Right kidney (tissue), 1 donor: ENCODE measurements at regions not wholly inside any gene's neighbourhood (a gene's known extent, or its start where the extent isn't known, plus 50 kb on each side); places are given as distances from the start of the nearest gene placed in this dataset.
"Not testable (repeated sequence)": the region's sequence is repeated elsewhere in the genome, so short reads cannot be mapped to it uniquely, and the experiment has no call there.

Experiments used
- DNase-seq: peaks from one replicate; pipeline ENCODE4 v3.0.0-alpha.2; 2016

GRCh38 chr3:31294430-31295149, 238.1 kb upstream of the STT3B start:
- DNase-seq = no peak

GRCh38 chr3:31295150-31295765, 237.5 kb upstream of the STT3B start:
- DNase-seq = no peak

DNA sequence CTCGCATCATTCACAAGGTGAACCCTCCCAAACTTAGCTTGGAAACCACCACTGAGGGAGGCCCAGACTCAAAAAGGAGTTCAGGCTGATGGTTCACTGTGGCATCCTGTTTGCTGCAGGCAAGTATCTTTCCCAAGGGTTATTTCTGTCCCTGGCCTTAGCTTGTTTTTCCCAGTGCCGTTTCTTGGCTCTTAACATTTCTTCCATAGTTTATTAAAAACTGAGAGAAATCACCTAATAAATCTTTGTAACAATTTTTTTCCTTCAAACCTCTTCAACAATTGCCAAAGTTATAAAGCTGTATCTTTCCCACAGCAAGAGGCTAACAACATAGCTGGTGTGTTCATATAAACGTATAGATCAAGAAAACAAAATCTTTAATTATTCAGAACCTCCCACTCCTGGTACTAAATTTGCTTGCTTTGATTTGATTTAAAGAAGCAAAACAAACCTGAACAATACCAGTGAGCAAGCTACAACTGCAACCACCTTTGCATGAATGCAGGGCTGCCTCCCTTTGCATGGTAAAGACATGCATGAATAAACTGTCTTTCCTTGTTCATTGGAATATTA, 234.9 kb upstream of the STT3B start:
- no peak for DNase-seq

DNA sequence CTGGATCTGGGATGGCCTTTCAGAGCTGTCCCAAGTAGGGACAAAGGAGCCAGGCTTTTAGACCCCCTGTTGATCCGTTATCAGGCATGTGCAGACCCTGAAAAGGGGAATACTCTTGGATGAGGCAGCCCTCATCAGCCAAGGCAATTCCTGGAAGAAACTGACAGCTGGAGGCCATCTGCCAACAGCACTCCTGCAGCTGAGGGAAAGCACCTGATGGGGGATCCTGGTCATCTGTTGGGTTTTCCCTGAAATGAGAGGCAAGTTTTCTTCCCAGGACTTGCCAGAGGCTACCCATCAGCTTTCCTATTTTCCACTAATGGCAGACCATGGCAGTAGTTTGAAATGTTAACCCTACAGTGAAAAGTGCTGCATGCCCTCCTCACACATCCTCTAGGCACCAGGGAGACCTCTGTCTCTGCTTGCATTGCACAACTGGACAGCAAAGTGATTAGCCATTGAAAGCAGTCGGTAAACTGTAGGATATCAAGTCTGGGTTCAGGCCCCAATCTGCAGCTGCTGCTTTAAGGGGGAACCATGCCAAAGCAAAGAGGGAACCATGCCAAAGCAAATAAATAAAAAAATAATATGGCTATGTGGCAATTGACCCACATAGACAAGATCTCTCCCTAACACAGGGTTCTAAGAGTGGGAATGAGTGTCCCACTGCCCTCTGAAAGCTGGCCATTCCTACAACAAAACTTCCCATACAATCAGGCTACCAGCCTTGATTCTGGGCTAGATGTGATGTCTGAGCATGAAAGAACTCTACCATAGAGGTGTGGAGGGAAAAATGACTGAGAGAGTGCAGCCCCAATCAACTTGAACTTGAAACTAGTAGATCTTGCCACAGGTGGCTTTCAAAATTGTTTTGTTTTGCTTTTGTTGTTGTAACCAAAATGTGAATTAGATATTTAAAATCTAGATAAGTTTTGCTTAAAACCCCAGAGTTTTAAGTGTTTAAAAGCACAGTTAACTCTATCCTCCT, 232.0 kb upstream of the STT3B start:
- DNase-seq = no peak

DNA sequence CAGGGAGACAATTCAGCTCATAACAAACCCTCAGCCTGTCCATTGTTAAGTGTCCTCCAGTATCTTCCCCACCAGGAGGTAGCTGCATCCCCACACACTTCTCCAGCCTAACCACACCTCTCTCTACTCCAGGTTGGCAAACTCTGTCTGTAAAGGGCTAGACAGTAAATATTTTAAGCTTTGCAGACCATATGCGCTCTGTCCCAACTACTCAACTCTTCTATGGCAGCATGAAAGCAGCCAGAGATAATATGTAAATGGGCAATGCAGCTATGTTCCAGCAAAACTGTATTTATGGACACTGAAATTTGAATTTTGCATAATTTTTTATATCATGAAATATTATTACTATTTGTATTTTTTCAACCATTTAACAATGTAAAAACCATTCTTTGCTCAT, 230.4 kb upstream of the STT3B start:
- no peak for DNase-seq

- no peak for DNase-seq
Observed at GRCh38 chr3:31305340-31305739, 227.4 kb upstream of the STT3B start.

GRCh38 chr3:31307131-31307785, 225.5 kb upstream of the STT3B start:
- no peak for DNase-seq

DNA sequence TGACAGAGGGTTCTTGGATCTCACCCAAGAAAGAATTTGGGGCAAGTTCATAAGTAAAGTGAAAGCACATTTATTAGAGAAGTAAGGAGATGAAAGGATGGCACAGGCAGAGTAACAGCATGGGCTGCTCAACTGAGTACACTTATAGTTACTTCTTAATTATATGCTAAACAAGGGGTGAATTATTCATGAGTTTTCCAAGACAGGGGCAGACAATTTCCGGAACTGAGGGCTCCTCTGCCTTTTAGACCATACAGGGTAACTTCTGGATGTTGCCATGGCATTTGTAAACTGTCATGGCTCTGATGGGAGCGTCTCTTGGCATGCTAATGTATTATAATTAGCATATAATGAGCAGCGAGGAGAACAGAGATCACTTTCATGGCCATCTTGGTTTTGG, 221.2 kb upstream of the STT3B start:
- no peak for DNase-seq

DNA sequence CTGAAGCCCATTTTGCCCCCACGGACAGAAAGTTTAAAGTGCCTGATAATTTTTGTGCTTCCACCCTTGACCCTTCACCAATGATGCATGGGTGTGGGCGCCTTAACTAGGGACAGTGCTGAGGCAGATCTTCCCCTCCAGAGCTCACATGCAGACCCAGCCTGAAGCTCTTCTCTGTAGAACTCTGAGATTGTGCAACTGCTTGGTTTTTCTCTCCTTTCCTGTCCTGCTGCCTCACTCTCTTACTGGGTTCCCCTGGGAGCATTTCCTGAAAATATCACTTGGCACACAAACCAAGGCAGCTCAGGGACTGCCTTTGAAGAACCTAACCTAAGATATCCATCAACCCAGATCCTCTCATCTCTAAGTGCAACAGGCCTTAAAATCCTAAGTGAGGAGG, 220.3 kb upstream of the STT3B start:
- no peak for DNase-seq

GRCh38 chr3:31314258-31314657, 218.5 kb upstream of the STT3B start:
- no peak for DNase-seq

DNA sequence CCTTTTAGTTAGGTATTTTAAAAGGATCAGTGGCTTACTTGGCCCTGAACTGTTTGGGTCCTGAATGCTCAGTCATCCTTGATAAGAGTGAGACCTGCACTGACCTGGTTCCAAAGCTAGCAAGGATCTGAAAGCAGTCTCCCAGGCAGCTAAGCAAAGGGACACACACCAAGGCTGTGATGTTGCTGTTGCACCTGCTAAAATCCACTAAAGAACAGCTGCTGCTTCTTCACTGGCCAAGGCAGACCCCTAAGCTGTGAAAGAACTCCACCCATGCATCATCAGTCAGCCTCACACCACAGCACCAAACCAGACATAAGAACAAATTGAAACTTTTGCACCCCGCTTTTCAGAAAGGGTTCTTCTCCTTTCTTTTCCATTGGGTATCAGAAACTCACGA, 213.4 kb upstream of the STT3B start:
- no peak for DNase-seq

DNA sequence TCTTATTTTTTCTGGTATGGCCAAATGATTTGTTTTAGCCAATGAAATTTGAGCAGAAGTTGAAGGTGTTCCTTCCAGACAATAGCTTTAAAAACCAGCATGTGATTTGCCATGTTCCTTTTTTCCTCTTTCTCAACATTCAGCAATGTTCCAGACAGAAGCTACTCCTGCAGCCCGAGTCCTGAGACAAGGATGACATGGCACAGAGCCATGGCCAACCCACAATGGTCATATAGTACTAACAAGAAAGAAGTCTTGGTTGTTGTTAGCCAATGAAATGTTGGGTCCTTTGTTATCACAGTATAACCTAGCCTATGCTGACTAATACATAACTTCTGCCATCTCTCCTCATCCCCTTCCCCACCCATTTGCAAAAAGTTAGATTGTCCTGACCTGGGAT, 211.1 kb upstream of the STT3B start:
- DNase-seq = no peak

DNA sequence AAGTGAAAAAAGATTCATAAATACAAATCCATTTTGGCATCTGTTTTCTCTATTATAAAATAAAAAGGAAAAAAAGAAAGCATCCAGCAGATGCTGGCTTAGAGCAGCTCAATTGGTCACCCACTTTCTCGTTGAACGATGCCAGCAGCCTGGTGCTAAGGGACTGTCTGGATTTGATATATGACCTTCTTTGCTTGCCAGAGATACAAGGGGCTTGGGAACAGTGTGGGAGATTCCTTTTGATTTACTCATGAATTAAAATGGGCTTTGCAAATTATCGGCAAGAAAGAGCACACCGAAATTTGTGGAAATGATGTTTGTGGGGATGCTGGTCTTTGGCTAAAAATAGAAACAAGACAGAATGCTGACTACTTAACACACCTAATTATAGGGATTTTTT, 210.3 kb upstream of the STT3B start:
- no peak for DNase-seq

DNA sequence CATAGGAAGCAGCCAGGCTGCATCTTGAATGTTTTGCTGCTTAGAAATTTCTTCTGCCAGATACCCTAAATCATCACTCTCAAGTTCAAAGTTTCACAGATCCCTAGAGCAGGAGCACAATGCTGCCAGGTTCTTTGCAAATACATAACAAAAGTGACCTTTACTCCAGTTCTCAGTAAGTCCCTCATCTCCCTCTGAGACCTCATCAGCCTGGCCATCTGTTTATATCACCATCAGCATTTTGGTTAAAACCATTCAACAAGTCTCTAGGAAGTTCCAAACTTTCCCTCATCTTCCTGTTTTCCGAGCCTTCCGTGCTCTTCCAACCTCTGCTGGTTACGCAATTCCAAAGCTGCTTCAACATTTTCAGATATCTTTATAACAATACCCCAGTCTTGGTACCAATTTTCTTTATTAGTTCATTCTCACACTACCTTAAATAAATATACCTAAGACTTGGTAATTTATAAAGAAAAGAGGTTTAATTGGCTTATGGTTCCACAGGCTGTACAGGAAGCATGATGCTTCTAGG, 204.8 kb upstream of the STT3B start:
- DNase-seq = not testable (repeated sequence)

GRCh38 chr3:31331278-31331677, 201.4 kb upstream of the STT3B start:
- no peak for DNase-seq

GRCh38 chr3:31341130-31341529, 191.6 kb upstream of the STT3B start:
- DNase-seq = no peak

- no peak for DNase-seq
Observed at GRCh38 chr3:31343075-31343474, 189.7 kb upstream of the STT3B start.

GRCh38 chr3:31345581-31345980, 187.1 kb upstream of the STT3B start:
- DNase-seq = no peak

DNA sequence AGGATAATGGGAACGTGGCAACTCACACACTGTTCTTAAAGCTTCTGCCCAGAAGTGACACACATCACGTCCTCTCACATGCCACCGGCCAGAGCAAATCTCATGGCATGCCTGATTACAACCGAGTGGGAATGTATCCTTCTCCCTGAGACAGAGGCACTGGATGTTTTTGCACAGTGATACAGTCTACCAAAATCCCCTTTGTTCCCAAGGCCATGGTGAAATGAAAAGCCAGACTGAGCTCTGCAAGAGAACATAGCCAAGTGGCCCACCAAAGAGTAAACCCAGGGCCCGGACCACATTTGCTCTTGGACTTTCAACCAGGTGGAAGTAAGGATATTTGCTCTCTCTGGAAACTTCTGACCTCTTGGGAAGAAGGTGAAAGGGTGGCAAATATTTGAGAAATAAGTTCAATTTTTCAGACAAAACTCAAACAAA, 186.2 kb upstream of the STT3B start:
- DNase-seq = no peak

DNA sequence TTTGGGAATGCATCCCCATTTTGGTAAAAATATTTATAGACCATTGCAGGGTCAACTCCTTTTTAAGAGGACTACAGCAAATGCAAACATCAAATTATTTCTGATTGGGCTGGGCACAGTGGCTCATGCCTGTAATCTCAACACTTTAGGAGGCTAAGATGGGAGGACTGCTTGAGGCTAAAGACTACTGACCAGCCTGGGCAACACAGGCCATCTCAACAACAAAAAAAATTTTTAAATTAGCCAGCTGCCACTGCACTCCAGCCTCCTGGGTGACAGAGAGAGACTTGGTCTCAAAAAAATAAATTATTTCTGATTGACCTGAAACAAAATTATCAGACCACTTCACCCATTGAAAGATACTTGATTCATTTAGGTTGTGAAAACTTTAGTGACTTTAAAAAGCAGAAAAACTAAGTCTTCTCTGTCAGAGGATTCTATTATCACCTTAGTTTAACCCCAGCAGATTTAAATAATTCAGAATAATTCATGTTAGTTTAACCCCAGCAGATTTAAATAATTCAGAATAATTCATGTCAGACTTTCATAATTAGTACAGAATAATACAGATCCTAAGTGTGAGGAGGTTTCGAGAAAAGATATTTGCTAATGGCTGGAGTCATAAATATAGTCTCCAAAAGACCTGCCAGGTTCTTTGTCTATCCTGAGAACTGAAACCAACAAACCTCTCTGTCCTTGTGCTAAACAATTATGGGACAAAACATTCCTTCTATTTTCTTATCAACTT, 183.6 kb upstream of the STT3B start:
- no peak for DNase-seq

DNA sequence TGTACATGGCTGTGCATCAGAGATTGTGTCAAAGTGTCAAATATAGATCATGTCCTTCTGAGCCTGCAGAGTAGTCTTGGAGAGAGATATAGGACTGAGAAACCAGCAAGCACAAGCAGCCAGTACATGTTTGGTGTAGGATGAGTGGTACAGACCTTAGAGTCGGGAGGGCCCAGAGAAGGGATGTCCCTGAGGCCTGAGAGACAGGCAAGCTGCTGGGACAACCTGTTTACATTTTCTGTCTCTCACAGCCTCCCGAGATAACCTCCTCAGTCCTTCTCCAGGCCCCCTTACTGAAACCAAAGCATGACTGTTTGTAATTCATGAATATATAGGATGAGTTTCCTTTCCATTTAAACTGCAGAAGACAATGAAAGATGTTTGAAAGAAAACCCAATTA, 182.4 kb upstream of the STT3B start:
- no peak for DNase-seq
